Breast epithelium (tissue), 4 donors: ENCODE measurements at regions not wholly inside any gene's neighbourhood (a gene's known extent, or its start where the extent isn't known, plus 50 kb on each side); places are given as distances from the start of the nearest gene placed in this dataset.

ENCODE experiments used
- DNase-seq, 2 donors: peaks; one replicate each; pipeline ENCODE4 v3.0.0-alpha.2; 2019; ENCODE audit warnings: low spot score in 2 of 2
- H3K27ac ChIP-seq, 2 donors: fragments of 200-600 bp; sonication (generic) in 1 of 2; one replicate each; pipeline ENCODE4 v1.5.1; 2016 to 2019; ENCODE audit warnings: mild to moderate bottlenecking in 1 of 2
- H3K27me3 ChIP-seq, 2 donors: fragments of 200-600 bp; sonication (generic) in 1 of 2; one replicate each; pipeline versions ENCODE4 v1.5.1 to v1.6.0; 2017 to 2019; ENCODE audit warnings: control low read depth in 1 of 2, mild to moderate bottlenecking in 1 of 2
- H3K36me3 ChIP-seq: fragments of 200-600 bp; one replicate; pipeline ENCODE4 v1.5.1; 2019
- H3K4me1 ChIP-seq, 2 donors: fragments of 200-600 bp; sonication (generic); one replicate each; pipeline ENCODE4 v1.5.1; 2016 to 2019; ENCODE audit warnings: control low read depth in 1 of 2
- H3K4me3 ChIP-seq, 3 donors: fragments of 200-600 bp; sonication (generic); 1 replicate in 2 of 3; 2 replicates in 1 of 3; pipeline ENCODE4 v1.5.1; 2016 to 2019; ENCODE audit warnings: mild to moderate bottlenecking in 3 of 3, moderate library complexity in 2 of 3
- H3K9me3 ChIP-seq, 2 donors: fragments of 200-600 bp; sonication (generic) in 1 of 2; one replicate each; pipeline ENCODE4 v1.5.1; 2016 to 2019; ENCODE audit warnings: control low read depth in 1 of 2
- CTCF ChIP-seq, 3 donors: fragments of 450-650 bp; IDR thresholded peaks; one replicate each; pipeline ENCODE4 v1.5.1; 2016 to 2017; ENCODE audit warnings: antibody characterized with exemption in 3 of 3, mild to moderate bottlenecking in 3 of 3, moderate library complexity in 3 of 3
- POLR2A ChIP-seq: fragments of 450-650 bp; IDR thresholded peaks from one replicate; pipeline ENCODE4 v1.6.1; 2016; ENCODE audit warnings: antibody characterized with exemption, mild to moderate bottlenecking, moderate library complexity
- POLR2AphosphoS5 ChIP-seq, 3 donors: sonication (generic); formaldehyde crosslinking; IDR thresholded peaks; one replicate each; pipeline ENCODE4 v1.6.1; 2017; ENCODE audit warnings: antibody characterized with exemption in 3 of 3
- intact Hi-C: fragments of 100-400 bp; cut with DNase I; formaldehyde crosslinking; loops from one replicate; pipeline ENCODE4 v1.15.1; 2023; ENCODE audit warnings: low total_unique reads

GRCh38 chr10:44647473-44647872, 262.6 kb upstream of the CXCL12 start:
- intact Hi-C loops, result no loop called here
- Histone ChIP-seq H3K4me3 (no peak overlapping the region), H3K27ac (peak overlapping the region in 1 of 2 donors; percentile 9), H3K9me3 (no peaks in the 10 kb centered on the region), H3K4me1 (no peaks in the 10 kb centered on the region), H3K27me3 (no peaks in the 10 kb centered on the region), H3K36me3 (no peaks in the 10 kb centered on the region)
- TF ChIP-seq CTCF (IDR thresholded peaks at IDR 0.05) (no peak), POLR2AphosphoS5 (IDR thresholded peaks at IDR 0.05) (no peak), POLR2A (no peak)
- no peak for DNase-seq

- no peak overlapping the region for H3K27ac ChIP-seq
- H3K9me3 ChIP-seq, result no peaks in the 10 kb centered on the region
- TF ChIP-seq CTCF (IDR thresholded peaks at IDR 0.05) (no peak), POLR2A (no peak), POLR2AphosphoS5 (IDR thresholded peaks at IDR 0.05) (no peak)
- no peaks in the 10 kb centered on the region for H3K36me3 ChIP-seq
- H3K4me3 ChIP-seq, result no peak overlapping the region
- intact Hi-C loops, result no loop called here
- H3K27me3 ChIP-seq, result no peaks in the 10 kb centered on the region
- no peaks in the 10 kb centered on the region for H3K4me1 ChIP-seq
- DNase-seq, result peak in 1 of 2 donors; percentile 24
Measured at GRCh38 chr10:44647877-44648542, 263.1 kb upstream of the CXCL12 start.

GRCh38 chr10:44650691-44651661, 260.2 kb upstream of the TMEM72 start:
- Histone ChIP-seq H3K4me3 (no peak overlapping the region), H3K27me3 (no peaks in the 10 kb centered on the region), H3K27ac (peak overlapping the region in 1 of 2 donors; percentile 45), H3K9me3 (no peaks in the 10 kb centered on the region), H3K4me1 (no peaks in the 10 kb centered on the region), H3K36me3 (no peaks in the 10 kb centered on the region)
- peak in 1 of 2 donors; percentile 24 for DNase-seq
- TF ChIP-seq POLR2AphosphoS5 (IDR thresholded peaks at IDR 0.05) (no peak), CTCF (IDR thresholded peaks at IDR 0.05) (no peak), POLR2A (no peak)
- intact Hi-C loops, result no loop called here

GRCh38 chr10:44651834-44652233, 259.3 kb upstream of the TMEM72 start:
- TF ChIP-seq POLR2A (no peak), CTCF (IDR thresholded peaks at IDR 0.05) (no peak), POLR2AphosphoS5 (IDR thresholded peaks at IDR 0.05) (no peak)
- intact Hi-C loops, result no loop called here
- DNase-seq, result no peak
- H3K27ac ChIP-seq, result peak overlapping the region in 1 of 2 donors; percentile 45
- H3K4me3 ChIP-seq, result no peak overlapping the region
- H3K9me3 ChIP-seq, result no peaks in the 10 kb centered on the region
- H3K36me3 ChIP-seq, result no peaks in the 10 kb centered on the region
- H3K27me3 ChIP-seq, result no peaks in the 10 kb centered on the region
- no peaks in the 10 kb centered on the region for H3K4me1 ChIP-seq

GRCh38 chr10:44659320-44659719, 251.8 kb upstream of the TMEM72 start:
- DNase-seq, result no peak
- Histone ChIP-seq H3K4me1 (no peaks in the 10 kb centered on the region), H3K9me3 (no peaks in the 10 kb centered on the region), H3K4me3 (no peak overlapping the region), H3K36me3 (no peaks in the 10 kb centered on the region), H3K27ac (no peak overlapping the region), H3K27me3 (no peaks in the 10 kb centered on the region)
- intact Hi-C loops, result no loop called here
- TF ChIP-seq POLR2AphosphoS5 (IDR thresholded peaks at IDR 0.05) (no peak), POLR2A (no peak), CTCF (IDR thresholded peaks at IDR 0.05) (no peak)
